ENCODE measurements at regions not wholly inside any gene's neighbourhood (a gene's known extent, or its start where the extent isn't known, plus 50 kb on each side); places are given as distances from the start of the nearest gene placed in this dataset.
A peak's percentile ranks its signal among the peaks of the same experiment; 100 is the strongest.

DNA sequence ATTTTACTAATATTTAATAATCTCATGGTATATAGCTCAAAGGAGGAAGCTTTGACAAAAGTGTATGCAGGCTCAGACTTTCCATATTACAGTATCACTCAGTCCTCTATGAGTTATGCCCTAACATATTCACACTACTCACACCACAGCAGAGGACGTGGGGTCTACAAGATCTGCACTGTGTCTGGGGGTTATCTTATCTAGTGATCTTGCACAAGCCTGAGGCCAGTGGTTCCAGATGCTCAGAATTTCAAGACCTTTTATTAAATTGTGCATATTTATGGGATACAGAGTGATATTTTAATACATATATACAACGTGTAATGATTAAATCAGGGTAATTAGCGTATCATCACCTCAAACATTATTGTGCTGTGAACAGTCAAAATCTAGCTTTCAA, 933.1 kb downstream of the SQOR start:
- no peak for DNase-seq

DNA sequence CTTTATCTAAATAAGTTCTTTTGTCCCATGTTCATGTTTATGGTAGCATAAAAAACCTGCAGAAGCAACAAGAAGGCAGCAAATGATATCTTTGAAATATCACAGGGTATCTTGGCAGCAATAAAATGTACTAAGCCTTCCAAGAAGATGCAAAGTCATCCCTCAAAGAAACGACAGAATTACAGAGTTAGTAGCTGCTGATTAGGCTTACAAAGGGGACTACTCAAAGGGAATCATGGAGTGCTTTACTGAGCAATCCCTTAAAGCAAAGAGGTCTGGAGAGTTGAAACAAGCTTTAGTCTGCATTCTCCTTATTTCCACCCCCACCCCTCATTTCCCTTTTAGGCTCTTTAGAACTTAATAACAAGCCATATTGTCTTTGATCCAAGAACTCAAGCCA, 935.0 kb downstream of the SQOR start:
- no peak for DNase-seq

DNA sequence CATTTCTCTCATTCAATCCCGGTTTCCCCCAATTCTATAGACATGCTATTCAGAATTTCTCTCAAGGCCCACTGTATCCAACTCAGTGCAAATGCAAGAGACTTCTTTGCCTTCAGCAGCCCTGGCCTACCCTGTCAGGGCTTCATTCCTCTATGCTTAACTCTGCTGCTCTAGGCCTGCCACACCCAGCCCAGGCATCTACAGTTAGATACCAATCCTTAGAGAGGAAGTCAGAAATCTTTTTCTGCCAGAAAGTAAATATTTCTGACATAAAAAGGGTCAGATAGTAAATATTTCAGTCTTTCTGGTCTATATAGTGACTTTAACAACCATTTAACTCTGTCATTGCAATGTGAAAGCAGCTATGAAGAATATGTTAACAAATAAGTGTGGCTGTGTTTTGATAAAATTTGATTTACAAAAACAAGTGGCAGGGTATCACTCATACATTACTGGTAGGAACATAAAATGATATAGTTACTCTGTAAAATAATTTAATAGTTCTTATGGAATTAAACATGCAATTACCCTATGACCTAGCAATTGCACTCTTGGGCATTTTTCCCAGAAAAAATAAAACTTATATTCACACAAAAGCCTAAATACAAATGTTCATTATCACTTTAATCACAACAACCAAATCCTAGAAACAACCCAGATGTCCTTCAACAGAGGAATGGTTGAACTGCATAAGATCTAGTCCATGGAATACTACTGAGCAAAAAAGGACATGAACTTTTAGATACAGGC, 942.0 kb downstream of the SQOR start:
- no peak for DNase-seq

DNA sequence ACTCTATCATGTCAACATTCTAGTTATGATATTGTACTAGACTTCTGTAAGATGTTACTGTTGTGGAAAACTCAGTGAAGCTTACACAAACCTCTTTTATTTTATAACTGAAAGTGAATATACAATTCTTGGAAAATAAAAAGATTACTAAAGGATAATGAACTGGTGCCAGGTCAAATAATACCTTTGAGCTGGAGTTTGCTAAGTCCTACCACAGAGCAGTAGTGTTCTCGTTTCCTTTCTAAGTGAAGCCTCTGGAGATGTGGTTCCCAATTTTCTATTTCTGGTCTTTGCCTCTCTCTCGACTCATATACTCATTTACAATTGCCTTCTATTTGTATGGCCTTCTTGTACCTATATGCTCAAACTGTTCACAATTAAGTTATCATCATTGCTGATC, 942.9 kb downstream of the SQOR start:
- DNase-seq: no peak

DNA sequence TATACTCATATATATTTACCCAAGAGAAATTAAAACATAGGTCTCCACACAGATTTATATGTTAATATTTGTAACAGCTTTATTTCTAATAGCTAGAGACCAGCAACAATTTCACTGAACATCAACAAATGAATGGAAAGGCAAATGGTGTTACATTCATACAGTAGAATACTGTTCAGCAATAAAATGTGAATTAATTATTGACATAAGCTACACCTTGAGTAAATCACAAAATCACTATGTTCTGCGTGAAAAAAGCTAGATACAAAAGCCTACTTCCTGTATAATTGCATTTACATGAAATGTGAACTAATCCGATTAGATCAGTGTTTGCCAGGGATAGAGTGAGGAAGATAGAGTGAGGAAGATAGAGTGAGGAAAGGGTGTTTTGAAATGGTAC, 945.7 kb downstream of the SQOR start:
- no peak for DNase-seq

DNA sequence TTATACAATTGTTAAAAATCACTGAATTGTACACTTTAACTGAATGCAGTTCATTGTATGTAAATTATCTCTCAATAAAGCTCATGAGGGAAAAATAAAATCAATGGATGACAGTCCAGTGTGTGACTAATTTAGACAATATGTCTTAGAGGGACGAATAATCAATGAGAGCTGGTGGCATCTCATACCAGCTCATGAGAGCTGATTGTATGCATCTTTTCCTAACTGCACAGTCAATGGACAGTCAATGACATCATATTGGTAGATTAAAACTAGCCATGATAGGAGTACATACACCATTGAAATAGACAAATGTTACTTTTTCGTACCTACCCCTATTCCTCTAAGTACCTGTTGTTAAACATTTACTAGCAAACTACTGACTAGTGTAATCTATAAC, 946.1 kb downstream of the SQOR start:
- no peak for DNase-seq

DNA sequence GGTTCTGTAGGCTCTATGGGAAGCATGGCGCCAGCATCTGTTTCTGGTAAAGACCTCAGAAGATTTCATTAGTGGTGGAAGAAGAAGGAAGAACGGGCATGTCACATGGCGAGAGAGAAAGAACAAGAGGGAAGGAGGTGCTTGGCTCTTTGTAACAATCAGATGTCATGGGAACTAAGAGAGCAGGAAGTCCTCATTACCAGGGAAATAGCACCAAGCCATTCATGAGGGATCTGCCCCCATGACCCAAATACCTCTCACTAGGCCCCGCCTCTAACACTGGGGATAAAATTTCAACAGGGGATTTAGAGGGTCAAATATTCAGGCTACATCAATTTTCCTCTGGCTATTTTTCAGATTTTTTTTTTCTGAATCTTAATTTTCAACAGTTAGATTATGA, 954.3 kb downstream of the SQOR start:
- DNase-seq: no peak

DNA sequence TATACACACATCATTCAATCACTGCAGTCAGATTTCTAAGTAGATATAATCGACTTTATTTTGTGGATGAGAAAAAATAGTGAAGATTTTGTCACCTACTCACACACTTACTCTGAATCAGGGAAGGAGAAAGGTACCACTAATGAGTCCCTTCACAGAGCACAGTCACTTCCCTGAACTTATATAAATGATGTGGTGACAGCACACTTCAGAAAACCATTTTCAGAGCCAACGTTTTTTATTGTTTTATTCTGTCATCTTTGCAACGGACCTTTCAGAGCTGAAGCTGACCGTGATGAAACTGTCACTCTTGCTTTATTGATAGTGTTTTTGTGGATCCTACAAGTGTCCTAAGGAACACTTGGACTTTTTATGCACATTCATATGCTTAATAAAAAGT, 956.6 kb downstream of the SQOR start:
- DNase-seq: no peak

DNA sequence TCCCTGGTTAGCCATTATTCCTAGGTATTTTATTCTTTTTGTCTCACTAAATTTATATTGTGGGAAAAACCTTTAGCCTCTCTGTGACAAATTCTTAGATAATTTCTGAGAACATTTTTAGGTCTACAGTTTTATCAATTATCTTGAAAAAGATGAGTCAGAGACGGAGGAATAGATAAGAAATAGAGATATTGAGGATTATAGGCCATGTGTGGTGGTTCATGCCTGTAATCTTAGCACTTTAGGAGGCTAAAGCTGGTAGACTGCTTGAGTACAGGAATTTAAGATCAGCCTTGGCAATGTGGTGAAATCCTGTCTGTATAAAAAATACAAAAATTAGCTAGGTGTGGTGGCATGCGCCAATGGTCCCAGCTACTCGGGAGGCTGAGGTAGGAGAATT, 960.2 kb downstream of the SQOR start:
- DNase-seq: no peak

DNA sequence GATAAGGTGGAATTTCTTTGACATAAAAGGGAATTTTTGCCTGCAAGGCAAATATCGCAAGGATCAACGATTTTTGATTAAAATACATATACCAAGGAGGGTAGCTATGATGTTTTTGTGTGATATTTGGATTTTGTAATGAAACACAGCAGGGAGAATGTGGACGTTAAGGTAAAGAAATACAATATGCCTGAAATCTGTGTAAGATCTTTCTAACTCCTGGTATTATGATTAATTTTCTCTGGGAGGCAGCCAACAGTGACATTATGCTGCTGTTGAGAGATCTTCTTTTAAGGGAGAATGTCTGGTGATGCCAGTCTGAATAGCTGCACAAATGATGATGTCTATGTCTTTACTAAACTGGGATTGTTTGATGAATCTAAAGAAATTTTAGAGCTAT, 972.2 kb downstream of the SQOR start:
- DNase-seq: peak; percentile 82

DNA sequence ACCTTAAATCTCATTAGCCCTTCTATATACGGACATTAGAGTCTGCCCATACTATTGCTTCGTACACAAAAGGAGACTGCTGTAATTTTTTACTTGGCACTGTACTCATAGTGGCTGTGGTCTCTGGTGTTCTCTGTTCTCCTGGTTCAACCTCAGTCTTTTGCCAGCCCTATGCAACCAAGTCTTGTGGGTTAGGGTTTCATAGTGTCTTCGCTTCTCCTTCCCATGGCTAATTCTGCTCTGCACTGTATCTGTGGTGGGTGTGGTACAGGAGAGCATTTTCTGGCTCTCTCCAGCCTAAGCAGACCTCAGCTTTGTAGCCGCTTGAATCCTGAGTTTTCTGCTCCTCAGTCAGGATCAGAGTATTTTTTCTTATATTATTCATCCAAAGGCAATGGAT, 981.2 kb downstream of the SQOR start:
- DNase-seq: no peak

DNA sequence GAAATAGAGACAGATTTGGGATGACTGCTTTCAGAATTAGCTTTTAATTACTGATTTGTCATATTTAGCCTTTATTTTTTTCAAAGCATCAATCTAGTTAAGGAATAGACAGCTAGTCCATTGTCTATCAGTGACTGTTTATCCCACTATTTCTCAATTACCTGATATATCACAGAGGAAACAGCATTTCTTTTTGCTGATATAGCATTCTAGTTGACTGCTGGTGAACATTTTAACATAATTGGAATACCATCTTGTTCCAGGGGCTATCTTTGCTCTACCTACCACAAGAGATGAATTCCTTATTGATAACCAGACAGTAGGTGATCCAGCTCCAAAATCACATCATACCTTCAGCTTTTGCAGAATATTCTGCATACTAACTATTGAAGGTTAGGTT, 982.7 kb downstream of the SQOR start:
- DNase-seq: no peak

DNA sequence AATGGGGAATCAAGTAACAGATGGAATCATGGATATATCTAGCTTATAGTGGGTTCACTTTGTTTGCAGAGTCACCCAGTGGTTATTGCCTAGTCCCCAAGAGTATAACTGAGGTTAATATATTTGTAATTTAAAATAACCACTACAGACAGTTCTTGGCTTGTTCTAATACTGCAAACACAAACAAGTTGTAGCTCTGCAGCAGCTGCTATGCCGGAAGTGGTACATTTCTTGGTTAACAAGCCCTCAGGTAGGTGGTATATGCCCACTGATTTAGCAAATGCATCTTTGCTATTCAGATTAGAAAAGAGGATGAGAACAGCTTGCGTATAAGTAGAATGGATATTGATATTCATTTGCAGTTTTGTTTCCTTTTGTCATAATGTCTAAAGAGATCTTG, 984.2 kb downstream of the SQOR start:
- DNase-seq: no peak

DNA sequence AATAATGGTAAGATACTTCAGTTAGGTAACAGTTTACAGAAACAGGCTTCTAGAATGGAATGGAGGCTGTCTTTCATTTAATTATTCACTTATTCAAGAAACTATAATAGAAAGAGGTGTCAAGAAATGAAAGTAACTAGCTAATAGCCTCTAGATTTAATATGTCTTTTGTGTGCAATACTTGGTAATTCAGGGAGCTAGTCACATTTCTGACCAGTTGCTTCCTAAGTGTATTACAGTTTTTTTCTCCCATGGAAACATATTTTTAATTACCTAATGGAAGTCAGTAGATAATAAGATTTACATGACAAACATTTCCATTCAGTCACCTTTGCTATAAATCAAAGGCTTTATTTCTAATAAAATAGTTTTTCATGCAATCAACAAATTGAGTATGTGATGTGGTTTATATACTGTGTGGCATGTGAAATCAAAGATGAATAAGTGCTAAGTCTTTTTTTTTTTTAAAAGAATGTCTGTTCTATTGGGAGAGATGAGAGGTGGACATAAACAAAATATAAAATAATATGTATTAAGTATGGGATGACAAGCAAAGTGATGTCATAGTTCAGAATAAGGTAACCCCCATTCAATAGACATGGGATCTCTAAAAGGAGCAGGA, 985.7 kb downstream of the SQOR start:
- DNase-seq: no peak

DNA sequence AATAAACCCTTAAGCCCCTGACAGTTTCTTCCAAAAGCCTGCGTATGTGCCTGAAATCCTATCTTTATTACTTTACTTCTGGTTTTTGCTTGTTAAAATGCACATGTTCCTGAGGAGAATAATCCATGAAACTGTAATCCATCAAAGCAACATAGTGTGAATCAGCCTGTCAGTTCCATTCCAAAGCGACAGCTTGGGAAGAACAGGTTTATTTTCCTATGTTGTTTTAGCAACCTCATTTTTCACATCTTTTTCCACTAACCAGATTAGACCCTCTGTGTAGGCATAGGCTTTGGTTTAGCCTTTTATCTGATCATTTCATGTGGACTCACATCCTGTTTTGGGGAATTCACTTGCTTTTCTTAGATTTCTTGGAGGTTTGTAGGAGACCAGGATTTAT, 988.0 kb downstream of the SQOR start:
- DNase-seq: no peak

DNA sequence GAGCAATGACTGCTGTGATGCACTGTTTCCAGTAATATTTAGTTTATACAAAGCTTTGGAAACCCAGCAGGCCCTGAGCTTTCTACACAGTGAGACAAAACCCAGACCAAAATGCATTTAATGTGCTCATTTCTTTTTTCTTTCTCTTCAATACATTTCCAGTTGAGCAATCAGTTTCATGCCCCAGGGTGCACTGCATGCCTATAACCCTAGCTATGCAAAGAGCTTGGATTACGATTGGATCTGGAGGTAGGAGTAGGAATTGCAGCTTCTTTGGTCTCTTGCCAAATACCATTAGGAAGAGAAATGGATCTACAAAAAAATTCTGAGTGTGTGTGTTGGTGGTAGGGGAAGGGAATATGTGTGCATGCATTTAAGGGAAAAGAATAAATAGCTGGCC, 1001.4 kb downstream of the SQOR start:
- peak; percentile 68 for DNase-seq

DNA sequence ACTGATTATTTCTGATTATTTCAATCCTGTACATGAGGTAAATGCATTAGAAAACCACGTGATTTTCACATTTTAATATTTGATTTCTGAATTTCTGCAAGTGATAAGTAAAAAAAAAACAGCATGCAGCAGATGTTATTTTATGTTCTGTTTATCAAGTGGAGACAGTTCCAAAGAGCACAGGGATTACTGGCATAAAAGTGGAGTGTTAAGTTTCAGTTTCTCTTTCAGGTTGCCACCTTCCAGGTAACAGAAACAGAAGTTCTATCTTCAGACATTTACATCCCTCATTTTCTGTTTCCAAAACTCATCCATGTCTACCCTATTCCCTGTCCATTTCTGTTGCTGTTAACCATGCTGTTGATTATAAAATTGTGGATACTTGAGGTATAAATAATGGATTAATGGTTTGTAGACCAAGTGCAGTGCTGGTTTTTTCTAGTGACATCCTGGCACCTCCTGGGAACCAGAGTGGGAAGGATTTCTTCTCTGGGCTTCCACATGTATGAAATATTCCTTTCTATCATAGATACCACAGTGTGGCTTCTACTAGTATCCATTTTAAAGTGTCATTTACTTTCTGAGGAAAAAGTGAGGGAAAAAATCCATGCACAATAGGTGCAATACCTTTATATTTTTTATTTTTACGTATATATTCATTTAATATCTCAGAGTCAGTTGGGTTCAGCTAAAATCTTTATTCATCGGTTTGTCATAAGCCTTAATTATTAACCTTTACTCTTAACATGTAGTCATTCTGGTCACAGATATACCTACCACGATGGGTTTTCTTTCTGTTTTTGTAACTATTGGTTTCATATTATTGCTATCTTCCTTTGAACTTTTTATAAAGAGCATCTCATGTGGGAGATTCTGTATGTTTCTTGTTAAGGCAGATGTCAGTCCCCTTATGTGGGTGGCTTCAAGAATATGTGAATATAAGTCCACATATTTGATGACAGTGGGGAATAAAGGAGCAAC, 1010.0 kb downstream of the SQOR start:
- DNase-seq: peak; percentile 95

DNA sequence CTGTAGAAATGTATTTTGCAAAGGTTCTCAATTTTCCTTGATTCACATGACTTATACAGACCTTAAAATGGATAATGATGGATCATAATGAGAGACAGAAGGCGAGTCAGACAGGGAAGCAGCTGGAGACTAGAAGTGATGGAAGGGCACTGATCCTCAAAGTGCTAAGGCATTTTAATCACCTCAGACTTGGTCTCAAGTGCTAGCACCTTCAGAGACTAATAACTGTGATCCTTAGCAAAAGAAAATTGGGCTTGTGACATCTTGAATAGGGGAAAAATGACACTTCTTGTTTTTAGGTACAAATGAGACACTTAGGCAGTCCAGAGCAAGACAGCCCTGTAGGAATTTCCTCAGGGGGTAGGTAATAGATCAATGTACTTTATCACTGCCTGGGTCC, 1011.7 kb downstream of the SQOR start:
- peak; percentile 96 for DNase-seq

DNA sequence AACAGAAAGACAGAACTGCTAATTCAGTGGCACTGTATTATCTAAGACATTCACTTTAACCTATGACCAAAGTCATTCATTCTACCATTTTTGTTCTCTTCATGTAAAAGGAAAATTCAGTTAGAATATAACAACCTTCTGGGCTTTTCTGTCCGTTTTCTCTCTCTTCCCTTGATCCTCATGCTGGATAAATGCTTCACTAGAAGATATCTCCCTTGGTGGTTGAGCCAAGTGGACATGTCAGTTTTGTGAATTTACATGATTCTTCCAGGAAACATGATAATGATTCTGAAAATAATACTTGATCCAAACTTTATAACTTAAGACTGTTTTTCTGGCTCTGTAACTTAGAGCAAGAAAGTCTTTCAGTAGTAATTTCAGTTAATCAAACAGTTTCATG, 1012.2 kb downstream of the SQOR start:
- no peak for DNase-seq

DNA sequence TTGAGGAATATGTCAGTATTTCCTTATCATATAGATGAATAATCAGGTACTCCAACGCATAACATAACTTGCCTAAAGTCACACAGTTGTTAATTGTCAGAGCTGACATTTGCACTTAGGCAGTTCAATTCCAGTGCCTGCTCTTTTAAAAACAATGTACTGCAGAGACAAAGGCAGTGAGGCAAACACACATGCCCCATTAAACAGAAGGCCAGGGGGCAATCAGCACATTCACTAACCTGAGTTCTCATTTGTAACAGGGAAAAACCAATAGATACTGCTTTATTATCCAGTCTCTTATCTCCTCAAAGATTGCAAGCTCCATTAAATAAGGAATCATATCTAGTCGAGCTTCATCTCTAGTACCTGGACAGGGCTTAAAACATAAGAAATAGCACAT, 1017.4 kb downstream of the SQOR start:
- DNase-seq: no peak

DNA sequence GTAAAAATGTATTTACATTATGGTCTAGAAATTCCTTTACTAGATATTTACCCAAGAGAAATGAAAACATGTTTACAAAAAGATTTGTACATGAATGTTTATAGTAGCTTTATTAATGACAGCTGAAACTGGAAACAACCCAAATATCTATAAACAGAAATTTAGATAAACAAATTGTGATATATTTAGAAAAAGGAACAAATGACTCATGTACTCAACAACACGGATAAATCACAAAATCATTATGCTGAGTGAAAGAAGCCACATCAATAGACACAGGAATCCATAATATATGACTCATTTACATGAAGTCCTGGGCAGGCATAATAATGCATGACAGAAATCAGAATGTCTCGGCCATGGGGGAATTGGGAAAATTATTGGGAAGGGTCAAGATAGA, 1020.2 kb downstream of the SQOR start:
- no peak for DNase-seq

DNA sequence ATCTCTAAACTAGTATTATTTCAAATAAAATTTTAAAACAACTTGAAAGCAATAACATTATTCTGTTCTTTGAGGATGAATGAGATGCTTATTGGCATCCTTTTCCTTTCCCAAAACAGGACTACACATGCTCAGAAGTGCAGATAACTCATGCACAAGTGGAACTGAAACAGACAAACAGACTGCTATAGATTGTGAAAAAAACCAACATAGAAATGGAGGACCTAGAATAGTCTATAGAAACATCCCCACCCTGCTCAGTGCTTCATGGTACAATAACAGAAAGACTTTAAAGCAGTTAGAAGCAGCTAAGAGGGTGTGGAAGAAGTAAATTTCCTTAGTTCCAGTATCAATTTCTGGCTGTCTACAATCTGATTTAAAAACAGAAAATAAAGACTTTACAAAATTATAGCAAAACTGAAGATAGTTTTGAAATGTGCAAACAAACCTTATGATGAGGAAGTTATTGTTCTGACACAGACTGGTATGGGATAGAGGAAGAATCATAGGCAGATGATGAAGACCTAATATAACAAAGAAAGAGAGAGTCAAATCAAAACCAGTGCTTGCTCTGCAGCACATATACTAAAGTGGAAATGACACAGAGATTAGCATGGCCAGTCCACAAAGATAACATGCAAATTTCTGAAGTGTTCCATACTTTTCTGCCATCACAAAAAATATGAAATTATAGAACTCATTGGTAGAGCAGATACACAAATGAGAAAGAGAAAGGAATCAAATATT, 1025.4 kb downstream of the SQOR start:
- no peak for DNase-seq

DNA sequence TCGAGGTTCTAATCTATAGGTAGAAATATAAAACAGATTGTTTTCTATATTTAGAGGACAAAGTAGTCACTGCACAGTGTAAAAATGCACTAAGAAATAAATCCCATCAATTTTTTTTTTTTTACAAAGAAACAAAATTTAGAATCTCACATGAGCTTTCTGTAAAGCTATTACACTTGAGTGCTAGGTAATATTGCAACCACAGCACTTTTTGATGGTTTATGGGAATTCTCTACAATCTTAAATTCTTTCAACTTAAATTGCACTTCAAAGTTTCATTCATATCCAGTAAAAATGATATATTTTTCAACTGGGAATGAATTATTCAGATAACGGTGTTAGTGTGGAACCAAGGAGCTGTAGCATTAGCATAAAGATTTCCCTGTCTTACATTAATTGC, 1035.4 kb downstream of the SQOR start:
- no peak for DNase-seq
